GM12892 (cell line): ENCODE measurements at regions not wholly inside any gene's neighbourhood (a gene's known extent, or its start where the extent isn't known, plus 50 kb on each side); places are given as distances from the start of the nearest gene placed in this dataset.

Experiments used
- DNase-seq: peaks from one replicate; pipeline ENCODE4 v3.0.0; 2011; ENCODE audit not compliant: insufficient read length
- FAIRE-seq: peaks from 2 replicates; lab custom pipeline; 2011; peaks lifted over from hg19 to GRCh38; lab: Jason Lieb, UNC
- POLR2A ChIP-seq: IDR thresholded peaks from 2 replicates; pipeline ENCODE4 v1.6.1; 2011; ENCODE audit warnings: low read depth, low read length, control low read depth
- POLR2AphosphoS5 ChIP-seq: IDR thresholded peaks from 2 replicates; pipeline ENCODE4 v1.6.1; 2011; ENCODE audit warnings: low read depth, low read length, control low read depth
- TAF1 ChIP-seq: IDR thresholded peaks from 2 replicates; pipeline ENCODE4 v1.6.1; 2011; ENCODE audit warnings: low read depth, mild to moderate bottlenecking, control low read depth, low read length, borderline replicate concordance

DNA sequence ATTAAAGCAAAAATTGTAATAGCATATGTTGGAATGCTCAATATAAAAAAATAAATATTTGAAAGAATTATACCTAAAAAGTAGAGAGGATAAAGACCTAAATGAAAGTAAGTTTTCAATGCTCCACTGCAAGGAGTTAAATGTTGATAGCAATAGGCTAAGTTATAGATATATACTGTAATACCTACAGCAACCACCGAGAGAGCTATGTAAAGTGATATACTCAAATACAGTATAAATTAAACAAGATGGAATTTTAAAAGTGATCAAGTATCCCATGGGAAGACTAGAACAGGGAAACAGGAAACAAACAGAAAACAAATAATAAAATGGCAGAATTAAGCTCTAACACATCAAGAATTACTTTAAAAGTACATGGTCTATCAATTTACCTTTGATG, 73.9 kb downstream of the CASP3 start:
- TF ChIP-seq POLR2A (no peak), POLR2AphosphoS5 (no peak), TAF1 (no peak)
- FAIRE-seq (no peak), DNase-seq (no peak)

DNA sequence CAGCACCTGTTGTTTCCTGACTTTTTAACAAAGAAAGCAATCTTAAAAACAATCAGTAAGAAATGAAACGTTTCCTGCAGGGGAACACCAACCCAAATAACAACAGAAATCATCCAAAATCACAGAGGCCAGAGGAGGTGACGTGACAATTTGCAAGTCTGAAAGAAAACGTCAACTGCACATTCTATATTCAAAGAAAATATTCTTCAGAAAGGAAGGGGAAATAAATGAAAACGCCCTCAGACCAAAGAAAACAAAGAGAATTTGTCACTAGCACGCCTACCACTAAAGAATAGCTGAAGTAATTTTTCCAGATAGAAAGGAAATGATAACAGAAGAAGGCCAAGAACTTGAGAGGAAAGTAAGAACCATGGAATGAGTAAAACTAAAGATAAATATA, 74.4 kb downstream of the CASP3 start:
- TF ChIP-seq POLR2A (no peak), POLR2AphosphoS5 (no peak), TAF1 (no peak)
- no peak for FAIRE-seq
- DNase-seq = no peak

- DNase-seq (no peak), FAIRE-seq (no peak)
- TF ChIP-seq TAF1 (no peak), POLR2AphosphoS5 (no peak), POLR2A (no peak)
These were observed 75.5 kb downstream of the CASP3 start for GRCh38 chr4:184573701-184574100.

DNA sequence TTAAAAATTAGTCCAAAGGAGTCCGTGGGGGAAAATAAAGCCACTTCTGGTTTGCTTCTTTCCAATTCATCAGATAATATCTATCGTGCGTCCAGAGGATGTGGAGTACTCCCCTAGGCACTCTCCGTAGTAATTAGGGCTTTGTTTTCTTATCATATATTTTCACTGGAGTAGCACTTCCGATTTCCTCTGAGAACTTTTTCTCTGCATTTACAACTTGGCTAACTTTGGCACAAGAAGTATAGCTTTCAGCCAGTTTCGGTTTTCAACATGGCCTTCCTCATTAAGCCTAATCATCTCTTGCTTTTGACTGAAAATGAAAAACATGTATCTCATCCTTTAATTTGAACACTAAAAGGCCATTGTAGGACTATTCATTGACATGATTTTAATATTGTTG, 80.5 kb downstream of the CASP3 start:
- FAIRE-seq (peak; percentile 76), DNase-seq (no peak)
- no peak for TF ChIP-seq POLR2AphosphoS5
- TF ChIP-seq TAF1 = no peak
- TF ChIP-seq POLR2A = no peak

GRCh38 chr4:184563621-184564020, 85.6 kb downstream of the CASP3 start:
- DNase-seq (no peak), FAIRE-seq (no peak)
- TF ChIP-seq POLR2A (no peak), TAF1 (no peak)

- DNase-seq (no peak), FAIRE-seq (no peak)
- no peak for TF ChIP-seq POLR2AphosphoS5
- no peak for TF ChIP-seq POLR2A
- no peak for TF ChIP-seq TAF1
These were observed 84.6 kb upstream of the IRF2 start for GRCh38 chr4:184558996-184559395.

DNA sequence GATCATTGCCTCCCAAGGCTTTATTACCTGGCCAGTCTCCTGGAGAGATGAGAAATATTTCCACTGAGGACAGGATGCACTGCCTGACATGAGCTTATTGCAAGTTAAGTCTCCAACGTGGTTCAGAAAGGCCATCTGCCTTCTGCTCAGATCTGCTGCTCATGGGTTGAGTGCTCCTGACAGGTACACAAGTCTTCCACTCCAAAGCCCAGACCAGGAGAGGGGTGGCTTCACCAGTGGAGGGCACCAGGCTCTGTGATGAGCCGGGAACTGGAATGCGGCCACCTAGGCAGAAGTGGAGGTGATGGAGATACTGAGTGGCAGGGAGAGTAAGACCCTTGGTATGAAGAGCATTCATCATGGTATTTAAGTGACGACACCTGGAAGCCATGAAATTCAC, 79.5 kb upstream of the IRF2 start:
- TF ChIP-seq TAF1 (no peak), POLR2A (no peak), POLR2AphosphoS5 (no peak)
- FAIRE-seq = no peak
- no peak for DNase-seq

- TF ChIP-seq POLR2AphosphoS5 (no peak), POLR2A (no peak), TAF1 (no peak)
- no peak for DNase-seq
- FAIRE-seq = no peak
These were observed 76.1 kb upstream of the IRF2 start for GRCh38 chr4:184550476-184550875.

GRCh38 chr4:184548648-184549341, 74.4 kb upstream of the IRF2 start:
- FAIRE-seq = no peak

DNA sequence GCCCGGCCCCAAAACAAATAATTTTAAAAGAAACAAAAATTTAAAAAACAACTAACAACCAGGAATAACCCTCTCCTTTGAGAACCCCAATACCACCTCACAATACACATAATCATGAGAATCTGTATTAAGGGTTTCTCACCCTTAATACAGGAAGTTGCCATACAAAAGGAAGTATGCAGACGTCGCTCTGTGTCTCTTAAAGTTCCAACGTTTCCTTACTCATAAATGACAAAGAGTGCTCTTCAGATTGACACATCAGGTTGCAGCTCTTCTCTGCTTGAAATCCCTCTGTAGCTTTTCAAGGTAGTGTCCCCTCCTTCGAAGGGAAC, 73.9 kb upstream of the IRF2 start:
- FAIRE-seq (peak; percentile 21), DNase-seq (no peak)
- TF ChIP-seq POLR2AphosphoS5 = no peak
- TF ChIP-seq TAF1 = no peak
- TF ChIP-seq POLR2A = no peak

More at GRCh38 chr4:184548648-184549341, 74.4 kb upstream of the IRF2 start:
- no peak for TF ChIP-seq TAF1
- no peak for TF ChIP-seq POLR2A
- no peak for TF ChIP-seq POLR2AphosphoS5
- DNase-seq = no peak

GRCh38 chr4:184544788-184545409, 70.5 kb upstream of the IRF2 start:
- FAIRE-seq (no peak), DNase-seq (no peak)
- TF ChIP-seq POLR2A (no peak), TAF1 (no peak), POLR2AphosphoS5 (no peak)

DNA sequence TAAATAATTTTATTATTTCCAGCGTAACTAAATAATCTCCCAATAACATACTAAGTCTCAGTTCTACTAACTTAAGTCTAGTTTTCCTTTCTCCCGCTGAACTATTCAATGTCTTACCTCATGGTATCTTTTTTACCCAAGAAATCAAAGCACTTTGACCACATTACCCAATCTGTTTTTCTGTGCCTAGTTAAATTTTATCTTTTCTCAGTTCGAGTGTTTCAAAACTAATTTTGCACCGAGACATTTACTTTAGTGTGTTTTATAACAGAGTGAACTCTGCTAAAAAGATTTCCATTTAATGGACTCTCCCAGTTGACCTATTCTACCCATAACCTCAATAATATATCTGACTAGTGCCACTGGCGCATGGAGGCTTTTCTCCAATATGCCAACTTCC, 67.6 kb upstream of the IRF2 start:
- TF ChIP-seq POLR2AphosphoS5 (no peak), POLR2A (no peak), TAF1 (no peak)
- DNase-seq = no peak
- FAIRE-seq = peak; percentile 27

GRCh38 chr4:184540307-184540706, 66.0 kb upstream of the IRF2 start:
- no peak for FAIRE-seq
- TF ChIP-seq POLR2A = no peak
- no peak for TF ChIP-seq TAF1
- no peak for TF ChIP-seq POLR2AphosphoS5
- DNase-seq = no peak
